HepG2 (cell line): ENCODE measurements at regions not wholly inside any gene's neighbourhood (a gene's known extent, or its start where the extent isn't known, plus 50 kb on each side); places are given as distances from the start of the nearest gene placed in this dataset.

Experiments
- ATAC-seq: fragments of 200-7000 bp; cut with Tn5 transposase; 3 replicates; pipeline ENCODE4 v1.9.1; 2020; ENCODE audit warnings: mild to moderate bottlenecking, moderate library complexity
- BruUV-seq: library from RNA; stranded (reverse); fragments of 400-500 nt; replicated peaks from 2 replicates; lab custom pipeline; 2021; lab: Mats Ljungman, UMichigan
- CTCF ChIA-PET: fragments of 300-600 bp; formaldehyde crosslinking; extraction: SDS; loops from one replicate; lab custom pipeline; 2021; ENCODE audit warnings: low total read pairs, inconsistent platforms, low intra/inter-chr PET ratio; lab: Yijun Ruan, JAX
- POLR2A ChIA-PET: fragments of 350-600 bp; sonication (Branson Sonifier 250); formaldehyde crosslinking; loops from one replicate; lab custom pipeline; 2020; ENCODE audit warnings: antibody characterized with exemption, inconsistent platforms; lab: Yijun Ruan, JAX
- DNase-seq: peaks from one replicate; pipeline ENCODE4 v3.0.0-alpha.2; 2015; ENCODE audit warnings: low spot score
- FAIRE-seq: peaks from 3 replicates; lab custom pipeline; 2011; peaks lifted over from hg19 to GRCh38; lab: Jason Lieb, UNC
- H2AFZ ChIP-seq: one replicate; pipeline ENCODE4 v1.6.1; 2011; ENCODE audit warnings: low read length, inconsistent platforms
- H3K27ac ChIP-seq: fragments of 300-600 bp; 3 replicates; pipeline ENCODE4 v1.8.0; 2011; ENCODE audit warnings: mixed run types, mild to moderate bottlenecking, mixed read lengths, low read length, inconsistent platforms; ENCODE audit not compliant: insufficient read depth; ENCODE audit errors: extremely low read length
- H3K27me3 ChIP-seq, 2 experiments: fragments of 200-600 bp in 1 of 2; 2 replicates in 1 of 2; 3 replicates in 1 of 2; pipeline versions ENCODE4 v1.6.0 to v1.8.0; 2011; ENCODE audit warnings: low read length in 2 of 2, mild to moderate bottlenecking in 2 of 2, moderate library complexity in 2 of 2, inconsistent platforms in 1 of 2; ENCODE audit not compliant: insufficient read depth in 2 of 2, control insufficient read depth in 1 of 2
- H3K36me3 ChIP-seq, 2 experiments: fragments of 200-600 bp in 1 of 2; replicated peaks in 1 of 2; 2 replicates in 1 of 2; 3 replicates in 1 of 2; pipeline versions ENCODE4 v1.5.1 to v1.8.0; 2011; ENCODE audit warnings: low read length in 2 of 2, inconsistent platforms in 1 of 2; ENCODE audit not compliant: insufficient read depth in 2 of 2, control insufficient read depth in 1 of 2
- H3K4me1 ChIP-seq: 2 replicates; pipeline ENCODE4 v1.5.1; 2012; ENCODE audit warnings: low read length, inconsistent platforms; ENCODE audit not compliant: insufficient read depth
- H3K4me2 ChIP-seq: 2 replicates; pipeline ENCODE4 v1.6.0; 2011; ENCODE audit warnings: low read depth, low read length, inconsistent platforms
- H3K4me3 ChIP-seq, 3 experiments: fragments of 200-600 bp in 1 of 3; sonication (generic), shearing (Covaris generic) in 1 of 3; replicated peaks in 1 of 3; 2 replicates each; pipeline ENCODE4 v1.5.1; 2011 to 2016; ENCODE audit warnings: low read length in 3 of 3, inconsistent platforms in 2 of 3, low read depth in 2 of 3, mild to moderate bottlenecking in 2 of 3, control low read depth in 1 of 3, mixed read lengths in 1 of 3; ENCODE audit not compliant: insufficient read depth in 1 of 3
- H3K79me2 ChIP-seq: one replicate; pipeline ENCODE4 v1.6.1; 2011; ENCODE audit warnings: low read length, inconsistent platforms; ENCODE audit not compliant: insufficient read depth
- H3K9ac ChIP-seq: 2 replicates; pipeline ENCODE4 v1.6.0; 2011; ENCODE audit warnings: mild to moderate bottlenecking, low read depth, low read length, inconsistent platforms; ENCODE audit not compliant: insufficient read depth
- H3K9me3 ChIP-seq: 2 replicates; pipeline ENCODE4 v1.5.1; 2012; ENCODE audit warnings: mild to moderate bottlenecking, low read length
- H4K20me1 ChIP-seq: 2 replicates; pipeline ENCODE4 v1.6.0; 2011; ENCODE audit warnings: inconsistent platforms, mild to moderate bottlenecking, low read length, moderate library complexity; ENCODE audit not compliant: insufficient read depth
- FOSL2 ChIP-seq: sonication (generic); formaldehyde crosslinking; IDR thresholded peaks from 2 replicates; pipeline ENCODE4 v1.4.0; 2020; ENCODE audit warnings: missing genetic modification reagents
- FOXP4 ChIP-seq: sonication (generic); formaldehyde crosslinking; IDR thresholded peaks from 2 replicates; pipeline ENCODE4 v1.4.0; 2020; ENCODE audit warnings: missing genetic modification reagents
- NFYC ChIP-seq: IDR thresholded peaks from 2 replicates; pipeline ENCODE4 v1.6.1; 2016; ENCODE audit warnings: missing genetic modification reagents, missing compliant biosample characterization
- PBX2 ChIP-seq: IDR thresholded peaks from 2 replicates; pipeline ENCODE4 v1.6.1; 2016; ENCODE audit warnings: control low read depth
- TFDP1 ChIP-seq: IDR thresholded peaks from 2 replicates; pipeline ENCODE4 v1.6.1; 2016; ENCODE audit warnings: missing compliant biosample characterization, missing genetic modification reagents, borderline replicate concordance
- ZNF530 ChIP-seq: sonication (generic); formaldehyde crosslinking; IDR thresholded peaks from 2 replicates; pipeline ENCODE4 v1.5.0; 2020; ENCODE audit warnings: low read depth, mild to moderate bottlenecking, missing genetic modification reagents
- ZNF547 ChIP-seq: sonication (generic); formaldehyde crosslinking; IDR thresholded peaks from 2 replicates; pipeline ENCODE4 v1.5.1; 2020; ENCODE audit warnings: mild to moderate bottlenecking, missing genetic modification reagents
- WGBS: methylation state at CpG from one replicate; pipeline ENCODE4 v1.1.6; 2017; ENCODE audit warnings: low lambda C conversion rate; 5-methylcytosine and 5-hydroxymethylcytosine counted together
- in situ Hi-C: cut with HindIII; loops from 2 replicates; pipeline ENCODE4 v1.10.0; 2017; ENCODE audit warnings: low pct_unique_long_range_greater_than_20kb; ENCODE audit not compliant: extremely low pct_ligation_motif_present
- intact Hi-C: fragments of 100-400 bp; cut with micrococcal nuclease; formaldehyde crosslinking; loops from one replicate; pipeline ENCODE4 v1.10.0; 2022; ENCODE audit not compliant: unreplicated experiment

- H3K4me3 ChIP-seq, result no peak overlapping the region
- H3K27ac ChIP-seq, result no peak overlapping the region
- no TSS peak for BruUV-seq
- no peak overlapping the region for H3K9ac ChIP-seq
- H4K20me1 ChIP-seq, result no peaks in the 10 kb centered on the region
- no peaks in the 10 kb centered on the region for H3K4me1 ChIP-seq
- H2AFZ ChIP-seq, result no peak overlapping the region
- no peak for ATAC-seq
- H3K79me2 ChIP-seq, result no peaks in the 10 kb centered on the region
- ChIA-PET CTCF (no interaction called here), POLR2A (no interaction called here)
- TF ChIP-seq PBX2 (CRISPR knock-in tag) (peak; percentile 44; the same call in 1 of the 2 replicates), NFYC (CRISPR knock-in tag) (peak; percentile 45; the same call in 1 of the 2 replicates), ZNF530 (CRISPR knock-in tag) (no peak), ZNF547 (CRISPR knock-in tag) (no peak), FOXP4 (CRISPR knock-in tag) (no peak), TFDP1 (CRISPR knock-in tag) (0 out of 2 replicates have a peak, but pooled peaks have one; percentile 24), FOSL2 (CRISPR knock-in tag) (0 out of 2 replicates have a peak, but pooled peaks have one; percentile 17)
- H3K36me3 ChIP-seq, result no peaks in the 10 kb centered on the region
- intact Hi-C loops (no loop called here), in situ Hi-C loops (no loop called here)
- H3K27me3 ChIP-seq, result no peaks in the 10 kb centered on the region
- DNase-seq, result peak; percentile 21
- no peak for FAIRE-seq
- no peak overlapping the region for H3K4me2 ChIP-seq
- H3K9me3 ChIP-seq, result no peaks in the 10 kb centered on the region
- WGBS, result 3% methylated on average over 3 of the region's 3 CpGs
Measured at GRCh38 chr1:189662190-189662589, 815.5 kb downstream of the BRINP3 start.
